ENCODE measurements at regions not wholly inside any gene's neighbourhood (a gene's known extent, or its start where the extent isn't known, plus 50 kb on each side); places are given as distances from the start of the nearest gene placed in this dataset.

GRCh38 chr5:145500710-145501109, 334.4 kb downstream of the PRELID2 start:
- no peak for TF ChIP-seq EZH2 (IDR thresholded peaks at IDR 0.05)
- Histone ChIP-seq H3K36me3 (ENCODE audit: insufficient read depth, low read length) (no peaks in the 10 kb centered on the region), H3K27ac (no peak overlapping the region)

GRCh38 chr5:145499483-145499882, 335.7 kb downstream of the PRELID2 start:
- TF ChIP-seq POLR2AphosphoS5 (IDR thresholded peaks at IDR 0.05; ENCODE audit: borderline replicate concordance, low read depth, low read length) (no peak), EZH2 (IDR thresholded peaks at IDR 0.05) (no peak), FOXP2 (optimal IDR thresholded peaks at IDR 0.05; ENCODE audit: control extremely low read depth, extremely low read length, insufficient read depth) (no peak)
- H3K27ac ChIP-seq: no peak overlapping the region
- no peak overlapping the region for H3K4me3 ChIP-seq
- H3K9ac ChIP-seq (ENCODE audit: insufficient read length): no peak overlapping the region
- DNase-seq (ENCODE audit: low read depth, low spot score): no peak
- H3K9me3 ChIP-seq (ENCODE audit: low read depth, low read length): no peaks in the 10 kb centered on the region
- no peaks in the 10 kb centered on the region for H3K36me3 ChIP-seq (ENCODE audit: insufficient read depth, low read length)

More at GRCh38 chr5:145500710-145501109, 334.4 kb downstream of the PRELID2 start:
- Histone ChIP-seq H3K9me3 (ENCODE audit: low read depth, low read length) (no peaks in the 10 kb centered on the region), H3K4me3 (no peak overlapping the region), H3K9ac (ENCODE audit: insufficient read length) (no peak overlapping the region)
- no peak for DNase-seq (ENCODE audit: low read depth, low spot score)

- H3K9ac ChIP-seq (ENCODE audit: insufficient read length): no peak overlapping the region
- TF ChIP-seq FOXP2 (optimal IDR thresholded peaks at IDR 0.05; ENCODE audit: control extremely low read depth, extremely low read length, insufficient read depth) (no peak), EZH2 (IDR thresholded peaks at IDR 0.05) (no peak), POLR2AphosphoS5 (IDR thresholded peaks at IDR 0.05; ENCODE audit: borderline replicate concordance, low read depth, low read length) (no peak)
These were observed 338.1 kb downstream of the PRELID2 start for GRCh38 chr5:145497052-145497451.

GRCh38 chr5:145495741-145496140, 339.4 kb downstream of the PRELID2 start:
- no peak for DNase-seq (ENCODE audit: low read depth, low spot score)
- Histone ChIP-seq H3K9ac (ENCODE audit: insufficient read length) (no peak overlapping the region), H3K27ac (no peak overlapping the region), H3K4me3 (no peak overlapping the region), H3K36me3 (ENCODE audit: insufficient read depth, low read length) (no peaks in the 10 kb centered on the region), H3K9me3 (ENCODE audit: low read depth, low read length) (no peaks in the 10 kb centered on the region)
- TF ChIP-seq POLR2AphosphoS5 (IDR thresholded peaks at IDR 0.05; ENCODE audit: borderline replicate concordance, low read depth, low read length): no peak
- no peak for TF ChIP-seq EZH2 (IDR thresholded peaks at IDR 0.05)
- TF ChIP-seq FOXP2 (optimal IDR thresholded peaks at IDR 0.05; ENCODE audit: control extremely low read depth, extremely low read length, insufficient read depth): no peak

More at GRCh38 chr5:145497052-145497451, 338.1 kb downstream of the PRELID2 start:
- no peak overlapping the region for H3K4me3 ChIP-seq
- no peak for DNase-seq (ENCODE audit: low read depth, low spot score)
- H3K27ac ChIP-seq: no peak overlapping the region
- H3K9me3 ChIP-seq (ENCODE audit: low read depth, low read length): no peaks in the 10 kb centered on the region
- no peaks in the 10 kb centered on the region for H3K36me3 ChIP-seq (ENCODE audit: insufficient read depth, low read length)

- H3K4me3 ChIP-seq: no peak overlapping the region
- no peak for DNase-seq (ENCODE audit: low read depth, low spot score)
- TF ChIP-seq FOXP2 (optimal IDR thresholded peaks at IDR 0.05; ENCODE audit: control extremely low read depth, extremely low read length, insufficient read depth) (no peak), EZH2 (IDR thresholded peaks at IDR 0.05) (no peak), POLR2AphosphoS5 (IDR thresholded peaks at IDR 0.05; ENCODE audit: borderline replicate concordance, low read depth, low read length) (no peak)
- no peaks in the 10 kb centered on the region for H3K36me3 ChIP-seq (ENCODE audit: insufficient read depth, low read length)
- H3K9ac ChIP-seq (ENCODE audit: insufficient read length): no peak overlapping the region
- H3K27ac ChIP-seq: no peak overlapping the region
- H3K9me3 ChIP-seq (ENCODE audit: low read depth, low read length): no peaks in the 10 kb centered on the region
These were observed 339.9 kb downstream of the PRELID2 start for GRCh38 chr5:145495196-145495595.

DNA sequence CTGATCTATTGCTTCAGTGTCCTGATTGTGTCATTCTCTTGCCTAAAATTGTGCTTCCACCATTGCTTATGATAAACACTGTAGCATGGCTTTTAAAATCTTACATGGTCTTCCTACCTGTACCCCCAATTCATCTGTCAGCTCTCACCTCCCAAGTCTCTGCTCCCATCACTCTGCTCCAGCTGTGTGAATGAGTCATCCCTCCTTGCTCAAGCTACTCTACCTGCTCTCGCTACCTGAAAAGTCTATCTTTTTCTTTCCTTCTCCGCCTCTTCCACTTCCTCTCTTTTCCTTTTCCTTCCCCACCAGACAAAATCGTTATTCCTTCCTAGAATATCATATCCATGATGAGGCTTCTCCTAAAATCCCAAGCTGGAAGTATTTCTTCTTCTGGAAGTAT, 341.7 kb downstream of the PRELID2 start:
- no peaks in the 10 kb centered on the region for H3K9me3 ChIP-seq (ENCODE audit: low read depth, low read length)
- no peak overlapping the region for H3K27ac ChIP-seq
- H3K9ac ChIP-seq (ENCODE audit: insufficient read length): no peak overlapping the region
- no peak for DNase-seq (ENCODE audit: low read depth, low spot score)
- H3K36me3 ChIP-seq (ENCODE audit: insufficient read depth, low read length): no peaks in the 10 kb centered on the region
- TF ChIP-seq FOXP2 (optimal IDR thresholded peaks at IDR 0.05; ENCODE audit: control extremely low read depth, extremely low read length, insufficient read depth): no peak
- H3K4me3 ChIP-seq: no peak overlapping the region

DNA sequence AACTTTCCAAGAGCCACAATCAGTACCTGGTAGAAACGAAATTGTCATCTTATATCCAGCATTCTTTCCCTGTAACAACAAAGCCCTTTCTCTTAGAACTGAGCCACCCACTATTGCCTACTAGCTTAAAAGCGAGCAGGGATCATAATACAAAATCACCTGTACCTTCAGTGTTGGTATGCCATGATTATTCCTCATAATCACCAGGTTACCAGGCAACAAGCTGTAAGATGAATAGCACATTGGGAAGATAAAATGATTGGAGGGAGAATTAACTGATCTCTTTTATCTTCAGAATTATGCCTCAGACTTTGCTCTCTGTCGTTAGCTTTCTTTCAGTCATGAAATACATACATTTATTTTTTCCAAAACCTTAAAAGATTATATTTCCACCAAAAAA, 345.6 kb downstream of the PRELID2 start:
- no peak overlapping the region for H3K9ac ChIP-seq (ENCODE audit: insufficient read length)
- no peaks in the 10 kb centered on the region for H3K9me3 ChIP-seq (ENCODE audit: low read depth, low read length)
- H3K27ac ChIP-seq: no peak overlapping the region
- H3K4me3 ChIP-seq: no peak overlapping the region
- H3K36me3 ChIP-seq (ENCODE audit: insufficient read depth, low read length): no peaks in the 10 kb centered on the region
- DNase-seq (ENCODE audit: low read depth, low spot score): no peak
- TF ChIP-seq POLR2AphosphoS5 (IDR thresholded peaks at IDR 0.05; ENCODE audit: borderline replicate concordance, low read depth, low read length) (no peak), EZH2 (IDR thresholded peaks at IDR 0.05) (no peak), FOXP2 (optimal IDR thresholded peaks at IDR 0.05; ENCODE audit: control extremely low read depth, extremely low read length, insufficient read depth) (no peak)

DNA sequence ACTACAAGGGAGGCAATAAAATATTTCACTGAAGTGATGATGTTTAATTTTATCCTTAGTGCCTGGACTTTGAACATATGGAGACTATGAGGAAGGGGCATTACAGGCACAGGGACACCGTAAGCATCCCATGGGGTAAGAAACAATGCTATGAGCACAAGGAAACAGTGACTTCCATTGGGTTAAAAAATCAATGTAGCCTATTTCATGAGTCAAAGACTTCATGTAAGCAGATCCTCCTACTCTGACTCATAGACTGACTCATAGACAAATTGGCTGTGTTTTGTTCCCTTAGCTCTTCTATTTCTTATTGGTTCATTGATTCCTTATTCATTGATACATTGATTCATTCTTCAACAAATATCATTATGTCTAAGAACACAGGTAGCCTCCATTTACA, 351.0 kb downstream of the PRELID2 start:
- no peak for DNase-seq (ENCODE audit: low read depth, low spot score)
- Histone ChIP-seq H3K4me3 (no peak overlapping the region), H3K36me3 (ENCODE audit: insufficient read depth, low read length) (no peaks in the 10 kb centered on the region), H3K27ac (no peak overlapping the region), H3K9me3 (ENCODE audit: low read depth, low read length) (no peaks in the 10 kb centered on the region), H3K9ac (ENCODE audit: insufficient read length) (no peak overlapping the region)
- TF ChIP-seq FOXP2 (optimal IDR thresholded peaks at IDR 0.05; ENCODE audit: control extremely low read depth, extremely low read length, insufficient read depth): no peak
- no peak for TF ChIP-seq POLR2AphosphoS5 (IDR thresholded peaks at IDR 0.05; ENCODE audit: borderline replicate concordance, low read depth, low read length)
- TF ChIP-seq EZH2 (IDR thresholded peaks at IDR 0.05): no peak

DNA sequence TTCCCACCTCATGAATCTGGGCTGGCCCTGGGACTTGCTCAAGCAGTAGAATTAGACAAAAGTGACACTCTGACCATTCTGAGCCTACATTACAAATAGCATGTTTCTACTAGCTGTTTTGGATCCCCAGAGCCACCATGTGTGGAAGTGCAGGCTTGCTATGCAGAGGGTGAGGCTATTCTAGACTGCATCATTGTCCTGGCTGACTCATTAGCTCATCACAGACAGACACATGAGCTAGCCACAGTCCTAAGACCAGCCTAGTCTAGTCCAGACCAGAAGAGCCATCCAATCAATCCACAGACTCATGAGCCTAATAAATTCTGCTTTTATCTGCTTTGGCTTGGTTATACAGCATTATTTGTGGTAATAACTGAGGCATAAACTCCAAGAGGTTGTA, 351.9 kb downstream of the PRELID2 start:
- Histone ChIP-seq H3K4me3 (no peak overlapping the region), H3K27ac (no peak overlapping the region), H3K9me3 (ENCODE audit: low read depth, low read length) (no peaks in the 10 kb centered on the region), H3K36me3 (ENCODE audit: insufficient read depth, low read length) (no peaks in the 10 kb centered on the region), H3K9ac (ENCODE audit: insufficient read length) (no peak overlapping the region)
- DNase-seq (ENCODE audit: low read depth, low spot score): no peak
- no peak for TF ChIP-seq FOXP2 (optimal IDR thresholded peaks at IDR 0.05; ENCODE audit: control extremely low read depth, extremely low read length, insufficient read depth)
- TF ChIP-seq EZH2 (IDR thresholded peaks at IDR 0.05): no peak
- no peak for TF ChIP-seq POLR2AphosphoS5 (IDR thresholded peaks at IDR 0.05; ENCODE audit: borderline replicate concordance, low read depth, low read length)

Data from SK-N-MC (cell line).